SU-DHL-6 (cell line): ENCODE measurements at regions not wholly inside any gene's neighbourhood (a gene's known extent, or its start where the extent isn't known, plus 50 kb on each side); places are given as distances from the start of the nearest gene placed in this dataset.

ENCODE experiments used
- H2AFZ ChIP-seq: fragments of 200-600 bp; sonication (generic); 2 replicates; pipeline ENCODE4 v1.6.1; 2014; ENCODE audit warnings: low read depth, mild to moderate bottlenecking, moderate library complexity, mixed read lengths, antibody characterized with exemption, low read length; ENCODE audit not compliant: severe bottlenecking
- H3F3A ChIP-seq: fragments of 200-600 bp; shearing (Covaris generic); 2 replicates; pipeline ENCODE4 v1.6.0; 2016; ENCODE audit warnings: antibody characterized with exemption, mild to moderate bottlenecking; ENCODE audit not compliant: insufficient read depth
- H3K27ac ChIP-seq: fragments of 200-600 bp; sonication (generic); 2 replicates; pipeline ENCODE4 v1.5.1; 2016; ENCODE audit warnings: low read depth, mild to moderate bottlenecking, low read length, moderate library complexity, mixed read lengths
- H3K27me3 ChIP-seq: fragments of 200-600 bp; sonication (generic), shearing (Covaris generic); 2 replicates; pipeline ENCODE4 v1.6.0; 2014; ENCODE audit warnings: mild to moderate bottlenecking, low read length
- H3K36me3 ChIP-seq: fragments of 200-600 bp; sonication (generic); 2 replicates; pipeline ENCODE4 v1.6.1; 2014; ENCODE audit warnings: mild to moderate bottlenecking, low read length, mixed read lengths
- H3K4me2 ChIP-seq: fragments of 300-600, 200-600 bp; shearing (Covaris generic), sonication (generic); 2 replicates; pipeline ENCODE4 v1.6.0; 2014; ENCODE audit warnings: low read length, low read depth, mild to moderate bottlenecking; ENCODE audit not compliant: poor library complexity, severe bottlenecking
- H3K4me3 ChIP-seq: fragments of 200-600 bp; sonication (generic); 2 replicates; pipeline ENCODE4 v1.5.1; 2014; ENCODE audit warnings: antibody characterized with exemption, low read length, mild to moderate bottlenecking, mixed read lengths; ENCODE audit not compliant: insufficient read depth, poor library complexity, severe bottlenecking
- H3K79me2 ChIP-seq: fragments of 200-600 bp; sonication (generic); 2 replicates; pipeline ENCODE4 v1.6.1; 2014; ENCODE audit warnings: mild to moderate bottlenecking, low read length, moderate library complexity; ENCODE audit not compliant: insufficient read depth
- H3K9ac ChIP-seq: fragments of 200-600 bp; sonication (generic); 2 replicates; pipeline ENCODE4 v1.7.0; 2014; ENCODE audit warnings: mild to moderate bottlenecking, low read length
- H3K9me2 ChIP-seq: fragments of 200-600 bp; sonication (generic); replicated peaks from 2 replicates; pipeline ENCODE4 v1.6.1; 2014; ENCODE audit warnings: low read length; ENCODE audit not compliant: insufficient read depth
- H3K9me3 ChIP-seq: fragments of 200-600 bp; sonication (generic); 2 replicates; pipeline ENCODE4 v1.6.1; 2014; ENCODE audit warnings: low read length, mixed read lengths; ENCODE audit not compliant: insufficient read depth
- H4K20me1 ChIP-seq: fragments of 200-600 bp; sonication (generic); 2 replicates; pipeline ENCODE4 v1.6.1; 2014; ENCODE audit warnings: low read depth, mild to moderate bottlenecking, antibody characterized with exemption, low read length, moderate library complexity, mixed read lengths
- CTCF ChIP-seq: fragments of 200-600 bp; sonication (generic); IDR thresholded peaks from one replicate; pipeline ENCODE4 v1.5.1; 2017; ENCODE audit warnings: antibody characterized with exemption, mild to moderate bottlenecking, low read length, moderate library complexity; ENCODE audit not compliant: insufficient read depth, poor library complexity, severe bottlenecking
- EZH2phosphoT487 ChIP-seq: fragments of 200-600 bp; sonication (generic), shearing (Covaris generic); conservative IDR thresholded peaks from 2 replicates; pipeline ENCODE4 v1.6.1; 2018; ENCODE audit warnings: mild to moderate bottlenecking, antibody characterized with exemption, low read length, moderate library complexity, mixed read lengths

GRCh38 chr5:136538534-136538933 lies 173.2 kb upstream of the TRPC7 start:
- no peaks in the 10 kb centered on the region for H3K27me3 ChIP-seq
- H3F3A ChIP-seq = no peaks in the 10 kb centered on the region
- no peak overlapping the region for H3K9ac ChIP-seq
- H3K4me3 ChIP-seq = no peak overlapping the region
- H4K20me1 ChIP-seq = no peaks in the 10 kb centered on the region; the same call in 1 of the 2 replicates
- no peaks in the 10 kb centered on the region for H3K9me2 ChIP-seq
- H3K4me2 ChIP-seq = no peak overlapping the region
- no peak overlapping the region for H3K27ac ChIP-seq
- H3K79me2 ChIP-seq = no peaks in the 10 kb centered on the region
- no peaks in the 10 kb centered on the region for H3K9me3 ChIP-seq
- no peak for TF ChIP-seq EZH2phosphoT487
- H2AFZ ChIP-seq = no peak overlapping the region
- H3K36me3 ChIP-seq = no peaks in the 10 kb centered on the region

GRCh38 chr5:136529081-136529480 lies 163.7 kb upstream of the TRPC7 start:
- Histone ChIP-seq H3K9me2 (no peaks in the 10 kb centered on the region), H3K27ac (no peak overlapping the region), H3F3A (no peaks in the 10 kb centered on the region), H4K20me1 (no peaks in the 10 kb centered on the region), H2AFZ (no peak overlapping the region), H3K36me3 (no peaks in the 10 kb centered on the region), H3K4me3 (no peak overlapping the region), H3K9ac (no peak overlapping the region), H3K9me3 (no peaks in the 10 kb centered on the region), H3K27me3 (no peaks in the 10 kb centered on the region), H3K4me2 (no peak overlapping the region), H3K79me2 (no peaks in the 10 kb centered on the region)
- no peak for TF ChIP-seq EZH2phosphoT487
- no peak for TF ChIP-seq CTCF

GRCh38 chr5:136528481-136529030 lies 163.2 kb upstream of the TRPC7 start:
- H3K4me3 ChIP-seq = no peak overlapping the region
- no peaks in the 10 kb centered on the region for H3K27me3 ChIP-seq
- H3K36me3 ChIP-seq = no peaks in the 10 kb centered on the region
- TF ChIP-seq EZH2phosphoT487 (no peak), CTCF (no peak)
- H3K4me2 ChIP-seq = no peak overlapping the region
- H3K9ac ChIP-seq = no peak overlapping the region
- no peak overlapping the region for H2AFZ ChIP-seq
- H3K9me2 ChIP-seq = no peaks in the 10 kb centered on the region
- H3K79me2 ChIP-seq = no peaks in the 10 kb centered on the region
- no peaks in the 10 kb centered on the region for H3K9me3 ChIP-seq
- H3F3A ChIP-seq = no peaks in the 10 kb centered on the region
- H3K27ac ChIP-seq = no peak overlapping the region
- H4K20me1 ChIP-seq = no peaks in the 10 kb centered on the region

DNA sequence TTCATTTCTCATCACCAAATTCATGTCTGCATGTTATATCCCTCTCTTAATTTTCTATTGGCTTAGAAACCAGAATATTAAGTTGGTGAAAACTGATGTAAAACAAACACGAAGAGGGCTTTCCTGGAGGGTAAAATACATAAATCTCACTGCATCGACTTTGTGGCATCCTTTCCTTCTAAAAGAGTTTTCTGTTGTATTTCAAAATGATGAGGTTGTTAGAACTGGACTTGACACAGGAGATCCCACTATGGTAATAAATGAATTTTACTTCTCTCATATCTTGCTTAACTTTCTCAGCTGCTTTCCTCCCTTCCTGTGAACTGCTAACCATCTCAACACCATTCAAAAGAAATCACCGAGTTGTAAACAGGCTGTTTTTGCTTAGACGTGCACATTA lies 162.0 kb upstream of the TRPC7 start:
- H4K20me1 ChIP-seq = no peaks in the 10 kb centered on the region
- no peaks in the 10 kb centered on the region for H3F3A ChIP-seq
- no peak overlapping the region for H3K27ac ChIP-seq
- H3K4me3 ChIP-seq = no peak overlapping the region
- H3K9ac ChIP-seq = no peak overlapping the region
- no peak overlapping the region for H3K4me2 ChIP-seq
- no peaks in the 10 kb centered on the region for H3K36me3 ChIP-seq
- H3K9me3 ChIP-seq = no peaks in the 10 kb centered on the region
- H3K9me2 ChIP-seq = no peaks in the 10 kb centered on the region
- TF ChIP-seq CTCF (no peak), EZH2phosphoT487 (no peak)
- no peaks in the 10 kb centered on the region for H3K79me2 ChIP-seq
- H2AFZ ChIP-seq = no peak overlapping the region
- H3K27me3 ChIP-seq = no peaks in the 10 kb centered on the region
